DND-41 (cell line): ENCODE measurements at regions not wholly inside any gene's neighbourhood (a gene's known extent, or its start where the extent isn't known, plus 50 kb on each side); places are given as distances from the start of the nearest gene placed in this dataset.

Experiments
- ATAC-seq: fragments of 200-7000 bp; cut with Tn5 transposase; 3 replicates; pipeline ENCODE4 v1.9.1; 2021; ENCODE audit warnings: low read depth; ENCODE audit not compliant: insufficient read depth
- DNase-seq: peaks from one replicate; pipeline ENCODE4 v3.0.0-alpha.2; 2020
- H2AFZ ChIP-seq: 2 replicates; pipeline ENCODE4 v1.6.0; 2012; ENCODE audit warnings: low read depth, low read length
- H3K27ac ChIP-seq: 2 replicates; pipeline ENCODE4 v1.5.1; 2012; ENCODE audit warnings: low read length, inconsistent platforms
- H3K27me3 ChIP-seq: fragments of 200-600 bp; sonication (generic); 2 replicates; pipeline ENCODE4 v1.6.0; 2012; ENCODE audit warnings: low read length, mild to moderate bottlenecking, inconsistent platforms; ENCODE audit not compliant: insufficient read depth, poor library complexity
- H3K36me3 ChIP-seq: 2 replicates; pipeline ENCODE4 v1.5.1; 2012; ENCODE audit warnings: low read length, inconsistent platforms; ENCODE audit not compliant: insufficient read depth
- H3K4me1 ChIP-seq: 2 replicates; pipeline ENCODE4 v1.5.1; 2012; ENCODE audit warnings: mild to moderate bottlenecking, low read length; ENCODE audit not compliant: insufficient read depth
- H3K4me2 ChIP-seq: 2 replicates; pipeline ENCODE4 v1.6.0; 2012; ENCODE audit warnings: mild to moderate bottlenecking, moderate library complexity, low read length, inconsistent platforms; ENCODE audit not compliant: insufficient read depth
- H3K4me3 ChIP-seq, 2 experiments: fragments of 200-600 bp in 1 of 2; shearing (Covaris generic) in 1 of 2; 2 replicates each; pipeline ENCODE4 v1.5.1; 2012 to 2016; ENCODE audit warnings: inconsistent platforms in 2 of 2, low read length in 2 of 2, mild to moderate bottlenecking in 2 of 2, low read depth in 1 of 2, moderate library complexity in 1 of 2
- H3K79me2 ChIP-seq: 2 replicates; pipeline ENCODE4 v1.6.0; 2012; ENCODE audit warnings: low read length, inconsistent platforms; ENCODE audit not compliant: insufficient read depth
- H3K9ac ChIP-seq: 2 replicates; pipeline ENCODE4 v1.6.0; 2012; ENCODE audit warnings: low read depth, mild to moderate bottlenecking, inconsistent platforms, low read length, moderate library complexity
- H3K9me3 ChIP-seq: 2 replicates; pipeline ENCODE4 v1.5.1; 2012; ENCODE audit warnings: low read length, moderate library complexity, mild to moderate bottlenecking, inconsistent platforms; ENCODE audit not compliant: insufficient read depth, severe bottlenecking
- H4K20me1 ChIP-seq: 2 replicates; pipeline ENCODE4 v1.6.0; 2012; ENCODE audit warnings: low read length; ENCODE audit not compliant: insufficient read depth
- EZH2 ChIP-seq: IDR thresholded peaks from 3 replicates; pipeline ENCODE4 v1.6.1; 2012; ENCODE audit warnings: borderline replicate concordance, low read depth, mild to moderate bottlenecking, moderate library complexity, low read length, inconsistent platforms; ENCODE audit not compliant: severe bottlenecking
- TF ChIP-seq, protein P1 (sequence below): IDR thresholded peaks from 2 replicates; pipeline ENCODE4 v1.5.1; 2012; ENCODE audit warnings: borderline replicate concordance, low read length, moderate library complexity, mild to moderate bottlenecking; ENCODE audit not compliant: poor library complexity, severe bottlenecking; ENCODE audit errors: extremely low read depth

DNA sequence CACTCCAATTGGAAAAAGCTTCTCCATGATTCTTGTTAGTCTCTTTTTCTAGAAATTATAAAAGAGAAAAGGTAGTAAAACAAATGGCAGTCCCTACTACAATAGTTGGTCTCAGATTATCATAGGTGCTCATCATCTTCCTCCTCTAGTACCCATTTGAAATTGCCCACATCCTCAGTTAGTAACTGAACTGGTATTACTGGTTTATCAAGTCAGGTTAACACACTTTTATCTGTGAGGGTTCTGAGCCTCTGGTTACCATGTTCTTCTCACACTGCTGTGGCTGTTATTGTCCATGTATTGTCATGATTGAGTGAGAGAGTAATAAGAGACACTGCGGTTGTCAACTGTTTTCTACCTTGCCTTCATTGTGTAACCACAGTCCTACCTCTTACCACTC lies 901.7 kb downstream of the TLE1 start:
- Histone ChIP-seq H4K20me1 (no peaks in the 10 kb centered on the region), H3K79me2 (no peaks in the 10 kb centered on the region), H3K27ac (no peak overlapping the region), H3K36me3 (no peaks in the 10 kb centered on the region), H3K9me3 (no peaks in the 10 kb centered on the region), H3K27me3 (no peaks in the 10 kb centered on the region), H2AFZ (no peak overlapping the region), H3K4me2 (no peak overlapping the region), H3K9ac (no peak overlapping the region), H3K4me1 (0 out of 2 replicates have a peak, but pooled peaks cover under 1% of the 10 kb centered on the region), H3K4me3 (no peak overlapping the region)
- no peak for ATAC-seq
- no peak for TF ChIP-seq EZH2
- TF ChIP-seq, protein P1, sequence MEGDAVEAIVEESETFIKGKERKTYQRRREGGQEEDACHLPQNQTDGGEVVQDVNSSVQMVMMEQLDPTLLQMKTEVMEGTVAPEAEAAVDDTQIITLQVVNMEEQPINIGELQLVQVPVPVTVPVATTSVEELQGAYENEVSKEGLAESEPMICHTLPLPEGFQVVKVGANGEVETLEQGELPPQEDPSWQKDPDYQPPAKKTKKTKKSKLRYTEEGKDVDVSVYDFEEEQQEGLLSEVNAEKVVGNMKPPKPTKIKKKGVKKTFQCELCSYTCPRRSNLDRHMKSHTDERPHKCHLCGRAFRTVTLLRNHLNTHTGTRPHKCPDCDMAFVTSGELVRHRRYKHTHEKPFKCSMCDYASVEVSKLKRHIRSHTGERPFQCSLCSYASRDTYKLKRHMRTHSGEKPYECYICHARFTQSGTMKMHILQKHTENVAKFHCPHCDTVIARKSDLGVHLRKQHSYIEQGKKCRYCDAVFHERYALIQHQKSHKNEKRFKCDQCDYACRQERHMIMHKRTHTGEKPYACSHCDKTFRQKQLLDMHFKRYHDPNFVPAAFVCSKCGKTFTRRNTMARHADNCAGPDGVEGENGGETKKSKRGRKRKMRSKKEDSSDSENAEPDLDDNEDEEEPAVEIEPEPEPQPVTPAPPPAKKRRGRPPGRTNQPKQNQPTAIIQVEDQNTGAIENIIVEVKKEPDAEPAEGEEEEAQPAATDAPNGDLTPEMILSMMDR = no peak
- DNase-seq = no peak

DNA sequence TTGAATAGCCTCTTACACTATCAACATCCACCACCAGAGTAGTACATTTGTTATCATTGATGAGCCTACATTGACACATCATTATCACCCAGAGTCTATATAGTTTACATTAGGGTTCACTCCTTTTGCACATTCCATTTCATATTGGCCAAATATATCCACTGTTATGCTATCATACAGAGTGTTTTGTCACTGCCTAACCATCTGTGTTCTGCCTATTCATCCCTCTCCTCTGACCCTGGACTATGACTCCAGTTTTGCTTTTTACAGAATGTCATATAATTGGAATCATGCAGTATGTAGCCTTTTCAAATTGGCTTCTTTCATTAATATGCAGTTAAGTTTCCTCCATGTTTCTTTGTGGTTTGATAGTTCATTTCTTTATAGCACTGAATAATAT lies 904.7 kb downstream of the TLE1 start:
- TF ChIP-seq EZH2 = no peak
- TF ChIP-seq, protein P1 = no peak
- Histone ChIP-seq H3K4me1 (no peaks in the 10 kb centered on the region), H3K27ac (no peak overlapping the region)

DNA sequence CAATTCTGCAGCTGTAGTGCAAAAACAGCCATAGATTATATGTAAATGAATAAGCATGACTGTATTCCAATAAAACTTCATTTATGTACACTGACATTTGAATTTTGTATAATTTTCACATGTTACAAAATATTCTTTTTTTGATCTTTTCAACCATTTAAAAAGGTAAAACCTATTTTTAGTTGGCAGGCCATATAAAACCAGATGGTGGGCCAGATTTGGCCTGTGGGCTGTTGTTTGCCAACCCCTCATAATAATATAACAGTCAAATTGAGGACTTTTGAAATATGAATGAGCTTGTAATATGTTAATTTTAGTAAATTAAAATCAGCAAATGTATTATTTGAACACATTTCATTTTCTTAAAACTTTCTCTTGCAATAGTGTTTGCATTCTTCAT lies 913.4 kb downstream of the TLE1 start:
- Histone ChIP-seq H3K4me1 (no peaks in the 10 kb centered on the region), H3K36me3 (no peaks in the 10 kb centered on the region), H3K27me3 (no peaks in the 10 kb centered on the region), H3K4me2 (no peak overlapping the region), H3K79me2 (no peaks in the 10 kb centered on the region), H4K20me1 (no peaks in the 10 kb centered on the region), H3K27ac (no peak overlapping the region), H3K9ac (no peak overlapping the region), H3K9me3 (no peaks in the 10 kb centered on the region), H2AFZ (no peak overlapping the region), H3K4me3 (no peak overlapping the region)
- DNase-seq (no peak), ATAC-seq (no peak)
- no peak for TF ChIP-seq EZH2
- TF ChIP-seq, protein P1 = no peak

More for the DNA sequence above, 904.7 kb downstream of the TLE1 start:
- no peak overlapping the region for H3K4me2 ChIP-seq
- DNase-seq = no peak
- no peaks in the 10 kb centered on the region for H4K20me1 ChIP-seq
- no peak overlapping the region for H3K9ac ChIP-seq
- H2AFZ ChIP-seq = no peak overlapping the region; the same call in 1 of the 2 replicates
- H3K27me3 ChIP-seq = no peaks in the 10 kb centered on the region
- H3K79me2 ChIP-seq = no peaks in the 10 kb centered on the region
- no peaks in the 10 kb centered on the region for H3K36me3 ChIP-seq
- H3K9me3 ChIP-seq = no peaks in the 10 kb centered on the region
- no peak for ATAC-seq
- H3K4me3 ChIP-seq = no peak overlapping the region

DNA sequence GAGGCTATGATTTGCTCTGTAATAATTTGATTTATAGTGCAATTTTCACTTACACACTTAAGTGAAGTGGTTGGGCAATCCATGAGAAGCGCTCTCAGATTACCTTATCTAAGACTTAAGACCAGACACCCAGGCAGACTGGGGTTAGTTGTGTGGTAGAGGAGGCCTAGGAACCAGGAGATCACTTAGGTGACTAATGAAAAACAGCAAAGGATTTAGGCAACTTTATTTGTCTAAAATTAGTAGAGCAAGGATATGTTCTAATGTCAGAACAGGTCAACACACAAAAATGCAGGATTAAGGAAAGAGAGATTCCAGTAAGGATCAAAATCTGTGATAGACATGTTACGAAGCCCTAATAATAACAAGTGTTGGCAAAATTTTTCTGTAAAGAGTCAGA lies 913.8 kb downstream of the TLE1 start:
- Histone ChIP-seq H3K36me3 (no peaks in the 10 kb centered on the region), H3K79me2 (no peaks in the 10 kb centered on the region), H4K20me1 (no peaks in the 10 kb centered on the region), H3K4me1 (no peaks in the 10 kb centered on the region), H3K9ac (no peak overlapping the region), H3K27me3 (no peaks in the 10 kb centered on the region), H2AFZ (no peak overlapping the region), H3K27ac (no peak overlapping the region), H3K4me3 (no peak overlapping the region), H3K9me3 (no peaks in the 10 kb centered on the region), H3K4me2 (no peak overlapping the region)
- TF ChIP-seq EZH2 = no peak
- TF ChIP-seq, protein P1 = no peak
- no peak for DNase-seq
- no peak for ATAC-seq
